AG09319 (cell line): ENCODE measurements at regions not wholly inside any gene's neighbourhood (a gene's known extent, or its start where the extent isn't known, plus 50 kb on each side); places are given as distances from the start of the nearest gene placed in this dataset.

Experiments
- DNase-seq: peaks from one replicate; pipeline ENCODE4 v3.0.0-alpha.2; 2010; ENCODE audit warnings: low read depth; ENCODE audit errors: extremely low read depth
- TF ChIP-seq, protein P1 (sequence below): IDR thresholded peaks from 2 replicates; pipeline ENCODE4 v1.5.1; 2011; ENCODE audit warnings: low read depth, mild to moderate bottlenecking, inconsistent platforms, low read length, moderate library complexity

DNA sequence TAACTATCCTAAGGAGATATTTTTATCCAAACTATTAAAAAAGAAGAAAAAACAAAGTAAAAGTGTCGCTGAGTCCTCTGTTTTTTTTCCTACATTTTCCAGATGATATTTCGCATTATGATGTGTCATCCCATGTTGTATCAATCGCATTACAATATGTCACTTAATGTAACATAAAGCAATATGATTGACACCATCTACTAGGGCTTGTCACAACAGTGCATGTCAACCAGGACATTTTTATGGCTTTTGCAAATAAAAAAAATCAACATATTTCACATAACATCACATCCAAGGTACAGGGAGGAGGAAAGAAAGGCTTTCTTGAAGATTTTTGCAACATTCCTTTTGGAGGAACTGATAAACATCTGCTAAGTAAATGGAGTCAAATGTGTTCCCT is 308.9 kb downstream of the ETAA1 start:
- DNase-seq, result no peak
- TF ChIP-seq, protein P1, sequence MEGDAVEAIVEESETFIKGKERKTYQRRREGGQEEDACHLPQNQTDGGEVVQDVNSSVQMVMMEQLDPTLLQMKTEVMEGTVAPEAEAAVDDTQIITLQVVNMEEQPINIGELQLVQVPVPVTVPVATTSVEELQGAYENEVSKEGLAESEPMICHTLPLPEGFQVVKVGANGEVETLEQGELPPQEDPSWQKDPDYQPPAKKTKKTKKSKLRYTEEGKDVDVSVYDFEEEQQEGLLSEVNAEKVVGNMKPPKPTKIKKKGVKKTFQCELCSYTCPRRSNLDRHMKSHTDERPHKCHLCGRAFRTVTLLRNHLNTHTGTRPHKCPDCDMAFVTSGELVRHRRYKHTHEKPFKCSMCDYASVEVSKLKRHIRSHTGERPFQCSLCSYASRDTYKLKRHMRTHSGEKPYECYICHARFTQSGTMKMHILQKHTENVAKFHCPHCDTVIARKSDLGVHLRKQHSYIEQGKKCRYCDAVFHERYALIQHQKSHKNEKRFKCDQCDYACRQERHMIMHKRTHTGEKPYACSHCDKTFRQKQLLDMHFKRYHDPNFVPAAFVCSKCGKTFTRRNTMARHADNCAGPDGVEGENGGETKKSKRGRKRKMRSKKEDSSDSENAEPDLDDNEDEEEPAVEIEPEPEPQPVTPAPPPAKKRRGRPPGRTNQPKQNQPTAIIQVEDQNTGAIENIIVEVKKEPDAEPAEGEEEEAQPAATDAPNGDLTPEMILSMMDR, result no peak

DNA sequence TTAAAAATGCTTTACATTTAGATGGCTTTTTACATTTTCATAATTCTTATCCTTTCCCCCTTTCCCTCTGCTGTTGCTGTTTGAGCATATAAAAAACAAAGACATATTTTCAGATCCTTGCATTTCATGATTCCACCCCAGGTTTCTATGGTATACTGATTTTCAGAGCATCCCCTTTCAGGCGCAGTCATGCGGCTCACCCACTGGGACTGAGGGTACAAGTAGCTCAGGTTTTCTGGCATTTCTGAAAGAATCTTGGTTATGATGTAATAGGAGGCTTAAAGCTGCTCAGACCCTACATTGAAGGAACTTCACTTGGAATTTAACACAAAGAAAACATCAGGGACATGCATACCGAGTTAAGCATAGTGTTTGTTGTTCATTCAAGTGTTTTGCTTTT is 310.8 kb downstream of the ETAA1 start:
- TF ChIP-seq, protein P1, result no peak
- DNase-seq, result no peak

DNA sequence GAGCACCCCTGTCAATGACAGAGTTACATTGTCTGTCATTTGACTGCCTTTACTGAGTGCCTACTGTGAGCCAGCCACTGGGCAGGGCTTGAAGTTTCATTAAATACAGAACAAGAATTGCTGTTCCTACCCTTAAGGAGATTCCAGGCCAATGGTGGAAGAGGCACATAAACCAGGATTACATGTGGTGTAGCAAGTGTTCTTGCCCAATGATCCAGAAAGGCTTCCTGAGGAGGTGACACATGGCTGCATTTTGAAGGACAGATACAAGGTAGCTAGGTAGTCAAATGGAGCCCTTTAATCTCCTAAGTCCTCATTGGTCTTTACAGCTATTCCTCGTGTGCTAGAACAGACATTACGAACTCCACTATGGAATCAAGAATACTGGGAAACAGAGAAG is 312.7 kb downstream of the ETAA1 start:
- no peak for DNase-seq
- TF ChIP-seq, protein P1, result no peak

DNA sequence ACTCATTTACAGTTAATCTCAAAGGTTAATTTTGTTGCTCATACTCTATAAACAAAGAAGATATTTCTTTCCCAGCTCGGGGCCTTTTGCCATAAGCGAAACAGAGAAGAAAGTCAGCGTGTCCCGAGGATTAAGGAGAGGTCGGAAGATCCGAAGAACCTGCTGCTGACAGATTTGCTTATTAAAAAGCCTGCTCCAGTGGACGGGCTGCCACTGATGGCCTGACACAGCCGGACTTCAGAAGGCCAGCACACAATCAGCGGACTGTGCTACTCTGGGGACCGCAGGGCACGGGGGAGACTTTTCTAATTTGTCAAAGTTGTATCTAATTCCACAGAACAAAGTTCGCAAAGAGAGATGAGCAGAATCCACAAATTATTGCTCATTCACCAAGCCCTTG is 315.4 kb downstream of the ETAA1 start:
- TF ChIP-seq, protein P1, result no peak
- DNase-seq, result no peak

DNA sequence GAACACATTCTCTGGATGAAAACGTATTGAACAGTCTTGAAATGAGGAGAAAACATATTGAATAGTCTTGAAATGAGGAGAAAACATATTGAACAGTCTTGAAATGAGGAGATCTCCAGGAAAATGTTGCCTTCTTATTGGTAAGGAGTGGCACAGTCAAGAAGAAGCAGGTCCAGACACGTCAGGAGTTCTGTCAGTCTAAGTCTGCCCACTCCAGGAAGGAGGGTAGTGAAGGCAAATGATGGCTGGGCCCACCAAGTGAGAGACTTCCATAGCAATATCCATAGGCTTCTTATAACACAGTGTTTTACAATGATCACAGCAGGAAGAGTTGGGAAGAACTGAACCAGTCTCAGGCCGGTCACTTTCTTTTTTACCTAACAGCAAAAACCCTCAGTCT is 316.2 kb downstream of the ETAA1 start:
- DNase-seq, result no peak
- TF ChIP-seq, protein P1, result no peak

DNA sequence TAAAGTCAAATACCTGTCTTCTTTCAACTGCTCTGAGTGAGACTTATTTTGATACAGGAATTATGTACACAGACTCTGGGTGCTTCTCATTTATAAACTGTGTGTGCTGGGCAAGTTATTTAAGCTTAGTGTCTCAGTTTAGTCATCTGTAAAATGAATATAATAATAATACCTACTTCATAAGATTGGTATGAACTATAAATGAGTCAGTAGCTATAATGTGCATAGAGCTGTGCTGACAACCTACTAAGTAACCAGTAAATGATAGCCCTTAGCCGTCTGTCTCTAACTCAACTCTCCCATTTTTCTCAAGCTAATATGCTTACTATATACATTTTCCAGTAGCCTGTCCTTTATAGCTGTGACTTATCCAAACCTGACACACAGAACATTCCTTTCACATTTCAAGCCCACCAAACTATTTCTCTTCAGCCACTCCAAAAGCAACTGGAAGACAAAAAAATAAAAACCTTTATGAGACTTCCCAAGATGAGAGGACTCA is 319.8 kb downstream of the ETAA1 start:
- TF ChIP-seq, protein P1, result no peak
- no peak for DNase-seq

DNA sequence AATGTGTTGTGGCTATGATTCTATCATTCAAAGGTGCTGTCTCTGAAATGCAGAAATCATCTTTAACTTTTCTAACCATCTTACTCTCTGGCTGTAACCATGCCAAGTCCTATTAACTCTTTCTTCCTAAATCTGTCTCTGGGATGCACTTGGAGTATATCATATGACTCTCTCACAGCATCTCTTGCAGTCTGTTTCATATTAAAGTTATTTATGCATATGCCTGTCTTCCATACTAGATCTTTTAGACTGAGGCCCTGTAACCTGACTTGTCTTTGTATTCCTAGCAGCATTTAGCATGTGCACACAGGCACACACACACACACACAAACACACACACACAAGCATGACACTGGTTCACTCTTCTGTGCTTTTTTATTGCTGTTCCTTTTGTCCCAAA is 320.6 kb downstream of the ETAA1 start:
- DNase-seq, result no peak
- TF ChIP-seq, protein P1, result no peak

DNA sequence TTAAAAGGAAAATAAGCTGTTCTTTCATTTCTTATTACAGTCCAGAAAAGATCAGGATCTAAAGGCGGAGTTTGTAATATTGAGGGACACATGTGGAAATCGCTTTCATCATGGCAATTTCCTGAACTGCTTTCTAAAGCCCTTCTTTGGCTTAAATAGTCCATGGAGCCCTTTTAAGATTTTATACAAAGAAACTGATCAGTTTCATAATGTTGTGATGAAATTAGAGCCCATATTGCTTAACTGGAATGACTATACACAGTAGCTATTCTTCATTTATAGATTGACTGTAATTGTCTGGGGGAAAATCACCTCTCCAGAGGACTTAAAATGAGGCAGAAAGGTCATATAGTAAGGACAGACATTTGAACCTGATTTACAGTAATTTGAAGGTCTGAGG is 322.2 kb downstream of the ETAA1 start:
- no peak for DNase-seq
- TF ChIP-seq, protein P1, result no peak
